Keratinocyte (primary cell): ENCODE measurements at regions not wholly inside any gene's neighbourhood (a gene's known extent, or its start where the extent isn't known, plus 50 kb on each side); places are given as distances from the start of the nearest gene placed in this dataset.

Source experiments
- DNase-seq: peaks from one replicate; pipeline ENCODE4 v3.0.0-alpha.2; 2011; ENCODE audit warnings: low read depth, missing footprints, low spot score
- FAIRE-seq: peaks from 2 replicates; lab custom pipeline; 2011; peaks lifted over from hg19 to GRCh38; lab: Jason Lieb, UNC
- H2AFZ ChIP-seq: 2 replicates; pipeline ENCODE4 v1.6.0; 2012; ENCODE audit warnings: low read length, control low read depth, inconsistent platforms; ENCODE audit not compliant: control insufficient read depth
- H3K27ac ChIP-seq: 2 replicates; pipeline ENCODE4 v1.5.1; 2011; ENCODE audit warnings: low read length; ENCODE audit not compliant: control insufficient read depth, insufficient read depth
- H3K27me3 ChIP-seq: 3 replicates; pipeline ENCODE4 v1.6.0; 2011; ENCODE audit warnings: low read length; ENCODE audit not compliant: control insufficient read depth, insufficient read depth; ENCODE audit errors: extremely low read depth
- H3K36me3 ChIP-seq, 2 experiments: 2 replicates in 1 of 2; 3 replicates in 1 of 2; pipeline ENCODE4 v1.5.1; 2011; ENCODE audit warnings: low read length in 2 of 2, mild to moderate bottlenecking in 1 of 2; ENCODE audit not compliant: control insufficient read depth in 2 of 2, insufficient read depth in 2 of 2; ENCODE audit errors: extremely low read depth in 1 of 2
- H3K4me1 ChIP-seq: 3 replicates; pipeline ENCODE4 v1.5.1; 2011; ENCODE audit warnings: low read length; ENCODE audit not compliant: control insufficient read depth, insufficient read depth; ENCODE audit errors: extremely low read depth
- H3K4me2 ChIP-seq: 3 replicates; pipeline ENCODE4 v1.6.0; 2011; ENCODE audit warnings: low read depth, low read length; ENCODE audit not compliant: control insufficient read depth, insufficient read depth; ENCODE audit errors: extremely low read depth
- H3K4me3 ChIP-seq, 3 experiments: fragments of 200-600 bp in 1 of 3; sonication (generic) in 1 of 3; 2 replicates in 2 of 3; 3 replicates in 1 of 3; pipeline ENCODE4 v1.5.1; 2011 to 2016; ENCODE audit warnings: low read length in 3 of 3, mild to moderate bottlenecking in 3 of 3, control low read depth in 2 of 3, inconsistent platforms in 1 of 3, low read depth in 1 of 3, mixed read lengths in 1 of 3, mixed run types in 1 of 3, moderate library complexity in 1 of 3; ENCODE audit not compliant: control insufficient read depth in 2 of 3, insufficient read depth in 2 of 3; ENCODE audit errors: extremely low read depth in 1 of 3
- H3K79me2 ChIP-seq: 2 replicates; pipeline ENCODE4 v1.6.0; 2012; ENCODE audit warnings: low read length; ENCODE audit not compliant: control insufficient read depth, insufficient read depth
- H3K9ac ChIP-seq: 3 replicates; pipeline ENCODE4 v1.6.0; 2011; ENCODE audit warnings: low read length; ENCODE audit not compliant: control insufficient read depth, insufficient read depth; ENCODE audit errors: extremely low read depth
- H3K9me1 ChIP-seq: 3 replicates; pipeline ENCODE4 v1.6.0; 2011; ENCODE audit warnings: low read length; ENCODE audit not compliant: control insufficient read depth, insufficient read depth; ENCODE audit errors: extremely low read depth
- H3K9me3 ChIP-seq: 2 replicates; pipeline ENCODE4 v1.5.1; 2012; ENCODE audit warnings: low read depth, low read length; ENCODE audit not compliant: control insufficient read depth
- H4K20me1 ChIP-seq: 3 replicates; pipeline ENCODE4 v1.6.0; 2011; ENCODE audit warnings: low read length; ENCODE audit not compliant: control insufficient read depth, insufficient read depth; ENCODE audit errors: extremely low read depth
- CTCF ChIP-seq, 3 experiments: IDR thresholded peaks in 1 of 3; conservative IDR thresholded peaks in 1 of 3; optimal IDR thresholded peaks in 1 of 3; 2 replicates in 2 of 3; 3 replicates in 1 of 3; pipeline versions ENCODE3 to v1.5.1; 2011; ENCODE audit warnings: low read length in 3 of 3, mild to moderate bottlenecking in 3 of 3, moderate library complexity in 2 of 3, control low read depth in 1 of 3, inconsistent platforms in 1 of 3; ENCODE audit not compliant: insufficient read depth in 2 of 3; ENCODE audit errors: extremely low read depth in 1 of 3
- EZH2 ChIP-seq: IDR thresholded peaks from one replicate; pipeline ENCODE4 v1.6.1; 2012; ENCODE audit warnings: inconsistent platforms, mild to moderate bottlenecking, low read length, moderate library complexity
- dilution Hi-C: fragments of 300-500 bp; cut with MboI; formaldehyde crosslinking; loops from one replicate; pipeline ENCODE4 v1.7.0; 2020; ENCODE audit warnings: low sequenced_read_pairs; ENCODE audit not compliant: extremely low pct_ligation_motif_present

- H3K79me2 ChIP-seq: no peaks in the 10 kb centered on the region
- H2AFZ ChIP-seq: no peak overlapping the region
- no peak overlapping the region for H3K4me3 ChIP-seq
- no peak overlapping the region for H3K4me2 ChIP-seq
- FAIRE-seq (no peak), DNase-seq (no peak)
- no peak overlapping the region for H3K27ac ChIP-seq
- no peaks in the 10 kb centered on the region for H3K27me3 ChIP-seq
- no peaks in the 10 kb centered on the region for H3K9me3 ChIP-seq
- H3K4me1 ChIP-seq: no peaks in the 10 kb centered on the region
- no peaks in the 10 kb centered on the region for H3K36me3 ChIP-seq
- dilution Hi-C loops: no loop called here
- no peaks in the 10 kb centered on the region for H3K9me1 ChIP-seq
- H3K9ac ChIP-seq: no peak overlapping the region
- H4K20me1 ChIP-seq: no peaks in the 10 kb centered on the region
- no peak for TF ChIP-seq CTCF (optimal IDR thresholded peaks at IDR 0.05 in 1 of 3, IDR thresholded peaks at IDR 0.05 in 1 of 3, conservative IDR thresholded peaks at IDR 0.05 in 1 of 3; ENCODE audit: extremely low read depth in 1 of 3, insufficient read depth in 2 of 3, low read length in 3 of 3)
- no peak for TF ChIP-seq EZH2
Measured at GRCh38 chr1:194300340-194300739, 1113.9 kb upstream of the B3GALT2 start.

- Histone ChIP-seq H2AFZ (no peak overlapping the region), H3K79me2 (no peaks in the 10 kb centered on the region), H3K9me1 (no peaks in the 10 kb centered on the region), H3K36me3 (no peaks in the 10 kb centered on the region), H3K9me3 (no peaks in the 10 kb centered on the region), H4K20me1 (no peaks in the 10 kb centered on the region), H3K4me3 (no peak overlapping the region), H3K4me2 (no peak overlapping the region), H3K27ac (no peak overlapping the region), H3K9ac (no peak overlapping the region), H3K4me1 (no peaks in the 10 kb centered on the region), H3K27me3 (no peaks in the 10 kb centered on the region)
- DNase-seq: no peak
- dilution Hi-C loops: no loop called here
- no peak for FAIRE-seq
- no peak for TF ChIP-seq EZH2
- TF ChIP-seq CTCF (optimal IDR thresholded peaks at IDR 0.05 in 1 of 3, IDR thresholded peaks at IDR 0.05 in 1 of 3, conservative IDR thresholded peaks at IDR 0.05 in 1 of 3; ENCODE audit: extremely low read depth in 1 of 3, insufficient read depth in 2 of 3, low read length in 3 of 3): no peak
Measured at GRCh38 chr1:194298007-194298598, 1111.7 kb upstream of the B3GALT2 start.
